HFFc6 (cell line): ENCODE measurements at regions not wholly inside any gene's neighbourhood (a gene's known extent, or its start where the extent isn't known, plus 50 kb on each side); places are given as distances from the start of the nearest gene placed in this dataset.

Source experiments
- DNase-seq: peaks from one replicate; pipeline ENCODE4 v3.0.0-alpha.2; 2018
- H3K27ac Mint-ChIP-seq: 2 replicates; pipeline ENCODE4 v1.8.0; 2020; ENCODE audit warnings: mild to moderate bottlenecking, mixed read lengths
- H3K27me3 Mint-ChIP-seq: 2 replicates; pipeline ENCODE4 v1.8.0; 2021; ENCODE audit warnings: mild to moderate bottlenecking, moderate library complexity, mixed read lengths; ENCODE audit not compliant: insufficient read depth
- H3K36me3 Mint-ChIP-seq: 2 replicates; pipeline ENCODE4 v1.8.0; 2021; ENCODE audit warnings: low read depth, mixed read lengths
- H3K4me1 Mint-ChIP-seq: 2 replicates; pipeline ENCODE4 v1.8.0; 2020; ENCODE audit warnings: low read depth, mixed read lengths
- H3K4me3 Mint-ChIP-seq: 2 replicates; pipeline ENCODE4 v1.8.0; 2020; ENCODE audit warnings: mild to moderate bottlenecking, moderate library complexity, mixed read lengths
- H3K9me3 Mint-ChIP-seq: 2 replicates; pipeline ENCODE4 v1.8.0; 2020; ENCODE audit warnings: mild to moderate bottlenecking, mixed read lengths
- CTCF ChIP-seq: fragments of 200-600 bp; sonication (generic); IDR thresholded peaks from 2 replicates; pipeline ENCODE4 v1.5.0; 2021; ENCODE audit warnings: antibody characterized with exemption, mild to moderate bottlenecking

- H3K27ac Mint-ChIP-seq = no peak overlapping the region
- no peak overlapping the region for H3K4me3 Mint-ChIP-seq
- H3K9me3 Mint-ChIP-seq = no peaks in the 10 kb centered on the region
- DNase-seq = no peak
- no peaks in the 10 kb centered on the region; the same call in 1 of the 2 replicates for H3K4me1 Mint-ChIP-seq
- H3K36me3 Mint-ChIP-seq = no peaks in the 10 kb centered on the region
- H3K27me3 Mint-ChIP-seq = peaks cover 18% of the 10 kb centered on the region; the same call in 1 of the 2 replicates
- TF ChIP-seq CTCF = no peak
These were observed 68.3 kb upstream of the UBAC2 start for GRCh38 chr13:99132295-99132835.

DNA sequence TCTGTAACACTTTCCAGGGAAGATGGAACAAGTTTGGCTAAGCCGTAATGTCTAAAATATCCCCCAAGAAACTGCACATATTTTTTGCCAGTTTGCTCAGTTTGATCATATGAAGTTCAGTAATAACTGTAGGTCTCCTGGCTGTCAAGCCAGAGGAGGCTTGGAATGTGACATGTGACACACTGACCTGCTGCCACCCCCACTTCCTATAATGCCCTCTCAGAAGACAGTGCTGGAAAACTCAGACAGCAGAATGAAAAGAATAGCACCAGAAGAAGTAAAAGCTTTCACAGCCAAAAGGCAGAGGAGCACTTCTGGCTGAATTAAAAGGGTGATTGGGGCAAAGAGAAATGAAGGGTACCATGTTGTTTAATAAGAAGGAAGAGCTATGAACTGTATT, 67.4 kb upstream of the UBAC2 start:
- H3K36me3 Mint-ChIP-seq = no peaks in the 10 kb centered on the region
- no peak overlapping the region for H3K4me3 Mint-ChIP-seq
- no peaks in the 10 kb centered on the region; the same call in 1 of the 2 replicates for H3K4me1 Mint-ChIP-seq
- TF ChIP-seq CTCF = no peak
- no peak overlapping the region for H3K27ac Mint-ChIP-seq
- H3K9me3 Mint-ChIP-seq = no peaks in the 10 kb centered on the region
- no peak for DNase-seq
- H3K27me3 Mint-ChIP-seq = peaks cover 18% of the 10 kb centered on the region; the same call in 1 of the 2 replicates

GRCh38 chr13:99133848-99134247, 66.8 kb upstream of the UBAC2 start:
- Mint-ChIP-seq H3K4me3 (no peak overlapping the region), H3K27me3 (peaks cover 18% of the 10 kb centered on the region; the same call in 1 of the 2 replicates), H3K27ac (no peak overlapping the region), H3K4me1 (no peaks in the 10 kb centered on the region; the same call in 1 of the 2 replicates), H3K9me3 (no peaks in the 10 kb centered on the region), H3K36me3 (no peaks in the 10 kb centered on the region)
- no peak for DNase-seq
- no peak for TF ChIP-seq CTCF

DNA sequence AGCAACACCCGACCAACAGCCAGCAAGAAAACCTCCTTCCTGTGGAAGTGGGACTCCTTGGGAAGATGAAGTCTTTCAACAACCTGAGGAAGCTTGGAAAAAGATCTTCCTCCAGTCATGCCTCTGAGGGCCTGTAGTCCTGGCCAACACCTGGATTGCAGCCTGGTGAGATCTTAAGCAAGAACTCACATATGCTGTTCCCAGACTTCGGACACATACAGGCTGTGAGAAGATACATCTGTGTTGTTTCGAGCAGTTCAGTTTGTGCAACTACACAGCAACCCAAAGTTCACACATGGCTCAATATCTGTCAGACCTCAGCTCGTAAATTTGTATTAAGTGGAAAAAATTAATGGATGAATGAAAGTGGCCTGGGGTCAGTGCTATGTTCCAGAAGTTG, 65.1 kb upstream of the UBAC2 start:
- H3K4me1 Mint-ChIP-seq = no peaks in the 10 kb centered on the region; the same call in 1 of the 2 replicates
- TF ChIP-seq CTCF = no peak
- H3K27ac Mint-ChIP-seq = no peak overlapping the region
- no peaks in the 10 kb centered on the region for H3K9me3 Mint-ChIP-seq
- no peak for DNase-seq
- peaks cover 15% of the 10 kb centered on the region; the same call in 1 of the 2 replicates for H3K27me3 Mint-ChIP-seq
- no peak overlapping the region for H3K4me3 Mint-ChIP-seq
- no peaks in the 10 kb centered on the region for H3K36me3 Mint-ChIP-seq

DNA sequence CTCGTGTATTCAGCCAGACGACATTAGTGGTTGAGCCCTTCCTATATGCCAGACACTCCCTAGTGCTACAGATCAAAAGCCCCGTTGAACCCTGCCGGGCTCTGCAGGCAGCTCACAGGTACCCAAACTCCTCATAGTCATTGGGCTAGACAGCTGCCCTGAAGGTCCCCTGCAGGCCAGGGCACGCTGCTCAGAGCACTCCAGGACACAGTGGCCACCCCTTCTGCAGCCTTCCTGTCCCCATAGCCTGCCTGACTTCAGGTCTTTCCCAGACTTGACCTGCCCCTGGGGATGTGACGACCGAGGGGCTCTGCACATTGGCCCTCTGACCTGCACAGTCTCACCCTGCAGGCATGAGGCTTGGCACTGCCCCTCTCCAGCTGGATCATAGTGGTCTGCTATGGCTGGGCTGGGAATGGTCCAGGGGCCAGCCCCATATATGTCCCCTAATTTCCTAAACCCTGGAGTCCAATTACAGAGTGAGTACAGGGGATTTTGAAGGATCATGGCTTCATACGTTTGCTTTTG, 64.2 kb upstream of the UBAC2 start:
- Mint-ChIP-seq H3K4me1 (no peaks in the 10 kb centered on the region; the same call in 1 of the 2 replicates), H3K27me3 (peaks cover 19% of the 10 kb centered on the region; the same call in 1 of the 2 replicates), H3K36me3 (no peaks in the 10 kb centered on the region), H3K9me3 (peaks cover 6% of the 10 kb centered on the region; the same call in 1 of the 2 replicates), H3K27ac (no peak overlapping the region), H3K4me3 (no peak overlapping the region)
- TF ChIP-seq CTCF = no peak
- DNase-seq = no peak
